SK-N-SH (cell line): ENCODE measurements at regions not wholly inside any gene's neighbourhood (a gene's known extent, or its start where the extent isn't known, plus 50 kb on each side); places are given as distances from the start of the nearest gene placed in this dataset.

ENCODE experiments used
- CTCF ChIA-PET: fragments of 300-600, 350-600 bp; formaldehyde crosslinking; extraction: SDS; loops from one replicate; lab custom pipeline; 2021; lab: Yijun Ruan, JAX
- POLR2A ChIA-PET: fragments of 350-600 bp; sonication (Branson Sonifier 250); formaldehyde crosslinking; extraction: SDS; loops from one replicate; lab custom pipeline; 2020; ENCODE audit warnings: antibody characterized with exemption, inconsistent platforms; lab: Yijun Ruan, JAX
- DNase-seq: peaks from one replicate; pipeline ENCODE4 v3.0.0; 2012
- H2AFZ ChIP-seq: fragments of 200-600 bp; sonication (generic); 2 replicates; pipeline ENCODE4 v1.8.1; 2016; ENCODE audit warnings: antibody characterized with exemption, mild to moderate bottlenecking, low read depth
- H3F3A ChIP-seq: fragments of 200-600 bp; sonication (generic); replicated peaks from 2 replicates; pipeline ENCODE3; 2016; ENCODE audit warnings: antibody characterized with exemption, mild to moderate bottlenecking; ENCODE audit not compliant: insufficient read depth
- H3K27ac ChIP-seq, 2 experiments: fragments of 200-500 bp in 1 of 2; fragments of 200-600 bp in 1 of 2; sonication (Bioruptor generic) in 1 of 2; sonication (generic), shearing (Covaris generic) in 1 of 2; 2 replicates each; pipeline versions ENCODE4 v1.5.1 to v1.6.1; 2014 to 2016; ENCODE audit warnings: low read depth in 2 of 2, inconsistent platforms in 1 of 2, low read length in 1 of 2, mild to moderate bottlenecking in 1 of 2, mixed read lengths in 1 of 2
- H3K27me3 ChIP-seq: fragments of 200-600 bp; sonication (generic), shearing (Covaris generic); 2 replicates; pipeline ENCODE4 v1.6.1; 2016; ENCODE audit warnings: mixed run types; ENCODE audit not compliant: insufficient read depth
- H3K36me3 ChIP-seq, 2 experiments: fragments of 200-500 bp in 1 of 2; fragments of 200-600 bp in 1 of 2; sonication (Bioruptor generic) in 1 of 2; sonication (generic) in 1 of 2; replicated peaks in 1 of 2; 2 replicates each; pipeline versions ENCODE3 to v1.5.1; 2014 to 2016; ENCODE audit warnings: low read length in 1 of 2, mild to moderate bottlenecking in 1 of 2; ENCODE audit not compliant: insufficient read depth in 2 of 2, control insufficient read depth in 1 of 2
- H3K4me1 ChIP-seq, 2 experiments: fragments of 200-500 bp in 1 of 2; fragments of 200-600 bp in 1 of 2; sonication (Bioruptor generic) in 1 of 2; sonication (generic), shearing (Covaris generic) in 1 of 2; 2 replicates each; pipeline versions ENCODE4 v1.5.1 to v1.6.1; 2014 to 2016; ENCODE audit warnings: low read depth in 1 of 2, low read length in 1 of 2, mixed run types in 1 of 2; ENCODE audit not compliant: insufficient read depth in 2 of 2, control insufficient read depth in 1 of 2
- H3K4me2 ChIP-seq: fragments of 200-600 bp; sonication (generic), shearing (Covaris generic); 2 replicates; pipeline ENCODE4 v1.6.1; 2017; ENCODE audit warnings: mixed run types
- H3K4me3 ChIP-seq, 2 experiments: fragments of 200-500 bp in 1 of 2; fragments of 200-600 bp in 1 of 2; sonication (Bioruptor generic) in 1 of 2; sonication (generic), shearing (Covaris generic) in 1 of 2; 2 replicates each; pipeline versions ENCODE4 v1.5.1 to v1.8.1; 2014 to 2016; ENCODE audit warnings: low read depth in 2 of 2, inconsistent platforms in 1 of 2, low read length in 1 of 2, mild to moderate bottlenecking in 1 of 2, mixed read lengths in 1 of 2, moderate library complexity in 1 of 2
- H3K79me2 ChIP-seq: fragments of 200-600 bp; sonication (generic); 2 replicates; pipeline ENCODE4 v1.8.1; 2017; ENCODE audit warnings: mild to moderate bottlenecking; ENCODE audit not compliant: insufficient read depth
- H3K9ac ChIP-seq: fragments of 200-600 bp; sonication (generic); 2 replicates; pipeline ENCODE4 v1.6.1; 2017; ENCODE audit warnings: mixed run types
- H3K9me2 ChIP-seq: fragments of 200-600 bp; sonication (generic); 2 replicates; pipeline ENCODE4 v1.6.1; 2017; ENCODE audit warnings: mixed run types
- H3K9me3 ChIP-seq: fragments of 200-600 bp; sonication (generic); 2 replicates; pipeline ENCODE4 v1.6.1; 2017; ENCODE audit warnings: mixed run types, mild to moderate bottlenecking, moderate library complexity
- H4K20me1 ChIP-seq: fragments of 200-600 bp; sonication (generic); 2 replicates; pipeline ENCODE4 v1.6.1; 2017; ENCODE audit warnings: mild to moderate bottlenecking, mixed run types; ENCODE audit not compliant: insufficient read depth
- EZH2phosphoT487 ChIP-seq: fragments of 200-600 bp; sonication (generic); IDR thresholded peaks from 2 replicates; pipeline ENCODE4 v1.6.1; 2017; ENCODE audit warnings: low read depth, mixed run types, mild to moderate bottlenecking, antibody characterized with exemption, moderate library complexity, borderline replicate concordance
- RCOR1 ChIP-seq: fragments of 150-350 bp; IDR thresholded peaks from 2 replicates; pipeline ENCODE4 v1.6.1; 2017; ENCODE audit warnings: antibody characterized with exemption, low read length
- RFX5 ChIP-seq: IDR thresholded peaks from 2 replicates; pipeline ENCODE4 v1.6.1; 2012; ENCODE audit warnings: mild to moderate bottlenecking, improper control_type of control experiment, low read length
- SIN3A ChIP-seq: IDR thresholded peaks from 2 replicates; pipeline ENCODE4 v1.6.1; 2012; ENCODE audit warnings: low read depth, mild to moderate bottlenecking, low read length, moderate library complexity, borderline replicate concordance
- WGBS: methylation state at CpG from one replicate; pipeline ENCODE4 v1.1.6; 2017; ENCODE audit warnings: low lambda C conversion rate; 5-methylcytosine and 5-hydroxymethylcytosine counted together
- TF ChIP-seq, protein P1 (sequence below): fragments of 200-600 bp; sonication (generic); IDR thresholded peaks from 2 replicates; pipeline ENCODE4 v1.6.1; 2017; ENCODE audit warnings: antibody characterized with exemption, mild to moderate bottlenecking, moderate library complexity
- TF ChIP-seq, protein P2 (sequence below): fragments of 150-350 bp; IDR thresholded peaks from 2 replicates; pipeline ENCODE4 v1.6.1; 2017; ENCODE audit warnings: antibody characterized with exemption, low read length, low read depth, borderline replicate concordance
- TF ChIP-seq, protein P3 (sequence below): fragments of 150-350 bp; IDR thresholded peaks from 2 replicates; pipeline ENCODE4 v1.6.1; 2016; ENCODE audit warnings: mild to moderate bottlenecking, low read depth, low read length
- TF ChIP-seq, protein P4 (sequence below): IDR thresholded peaks from 2 replicates; pipeline ENCODE4 v1.4.0; 2012; ENCODE audit warnings: low read depth, borderline replicate concordance
- TF ChIP-seq, protein P5 (sequence below): IDR thresholded peaks from 2 replicates; pipeline ENCODE4 v1.6.1; 2012; ENCODE audit warnings: mild to moderate bottlenecking, low read depth, low read length, moderate library complexity

DNA sequence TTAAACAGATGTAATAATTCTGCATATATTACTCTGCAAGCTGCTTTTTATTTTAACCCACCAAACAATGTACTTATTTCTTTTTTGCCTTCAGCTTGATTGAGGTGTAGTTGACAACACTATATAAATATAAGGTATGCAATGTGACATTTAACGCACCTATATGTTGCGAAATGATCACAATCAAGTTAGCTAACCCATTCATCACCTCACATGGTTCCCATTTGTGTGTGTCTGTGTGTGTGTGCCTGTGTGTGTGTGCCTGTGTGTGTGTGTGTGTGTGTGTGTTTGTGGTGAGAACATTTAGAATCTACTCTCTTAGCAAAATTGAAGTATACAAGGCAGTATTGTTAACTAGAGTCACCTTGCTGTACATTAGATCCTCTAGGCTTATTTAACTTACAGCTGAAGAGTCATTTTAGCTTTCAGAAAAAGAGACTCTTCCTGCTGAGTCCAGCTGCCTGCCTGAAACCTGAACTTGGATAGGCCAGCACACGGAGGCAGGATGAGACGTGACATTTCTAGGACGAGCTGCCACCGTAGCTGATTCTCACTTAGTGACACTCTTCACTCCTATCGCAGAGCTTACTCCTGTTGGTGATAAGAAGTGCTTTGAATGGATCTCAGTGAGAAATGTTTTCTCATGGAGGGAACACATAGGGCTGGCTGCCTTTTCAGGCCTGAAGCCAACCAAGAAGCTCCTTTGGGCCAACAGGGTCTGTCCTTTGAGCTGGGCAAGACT is 126.5 kb upstream of the RIPOR2 start:
- Histone ChIP-seq H3K4me2 (peak overlapping the region; percentile 15; the same call in 1 of the 2 replicates), H3K9ac (no peak overlapping the region), H3K36me3 (no peaks in the 10 kb centered on the region), H3K27me3 (no peaks in the 10 kb centered on the region), H2AFZ (peak overlapping the region; percentile 67; the same call in 1 of the 2 replicates), H3K4me1 (0 out of 4 replicates have a peak, but pooled peaks cover 0 to 4% of the 10 kb centered on the region in 2 experiments), H3K4me3 (no peak overlapping the region), H3F3A (peaks cover 5% of the 10 kb centered on the region), H3K27ac (peak overlapping the region in 1 of 2 experiments; percentile 75; a peak in 1 of 4 replicates), H3K9me3 (no peaks in the 10 kb centered on the region), H3K79me2 (no peaks in the 10 kb centered on the region), H3K9me2 (no peaks in the 10 kb centered on the region), H4K20me1 (no peaks in the 10 kb centered on the region)
- DNase-seq = no peak
- POLR2A ChIA-PET = no interaction called here
- WGBS = 94% methylated on average over 7 of the region's 7 CpGs
- CTCF ChIA-PET = interaction anchor here (0.7 to 4.4 kb wide), 2 partner anchors 9 to 206 kb away, joined by 4 to 25 read pairs; no protein-coding TSS in a partner anchor
- TF ChIP-seq, protein P1, sequence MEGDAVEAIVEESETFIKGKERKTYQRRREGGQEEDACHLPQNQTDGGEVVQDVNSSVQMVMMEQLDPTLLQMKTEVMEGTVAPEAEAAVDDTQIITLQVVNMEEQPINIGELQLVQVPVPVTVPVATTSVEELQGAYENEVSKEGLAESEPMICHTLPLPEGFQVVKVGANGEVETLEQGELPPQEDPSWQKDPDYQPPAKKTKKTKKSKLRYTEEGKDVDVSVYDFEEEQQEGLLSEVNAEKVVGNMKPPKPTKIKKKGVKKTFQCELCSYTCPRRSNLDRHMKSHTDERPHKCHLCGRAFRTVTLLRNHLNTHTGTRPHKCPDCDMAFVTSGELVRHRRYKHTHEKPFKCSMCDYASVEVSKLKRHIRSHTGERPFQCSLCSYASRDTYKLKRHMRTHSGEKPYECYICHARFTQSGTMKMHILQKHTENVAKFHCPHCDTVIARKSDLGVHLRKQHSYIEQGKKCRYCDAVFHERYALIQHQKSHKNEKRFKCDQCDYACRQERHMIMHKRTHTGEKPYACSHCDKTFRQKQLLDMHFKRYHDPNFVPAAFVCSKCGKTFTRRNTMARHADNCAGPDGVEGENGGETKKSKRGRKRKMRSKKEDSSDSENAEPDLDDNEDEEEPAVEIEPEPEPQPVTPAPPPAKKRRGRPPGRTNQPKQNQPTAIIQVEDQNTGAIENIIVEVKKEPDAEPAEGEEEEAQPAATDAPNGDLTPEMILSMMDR = no peak
- TF ChIP-seq SIN3A (no peak), EZH2phosphoT487 (no peak), RCOR1 (no peak), RFX5 (no peak)
- TF ChIP-seq, protein P2, sequence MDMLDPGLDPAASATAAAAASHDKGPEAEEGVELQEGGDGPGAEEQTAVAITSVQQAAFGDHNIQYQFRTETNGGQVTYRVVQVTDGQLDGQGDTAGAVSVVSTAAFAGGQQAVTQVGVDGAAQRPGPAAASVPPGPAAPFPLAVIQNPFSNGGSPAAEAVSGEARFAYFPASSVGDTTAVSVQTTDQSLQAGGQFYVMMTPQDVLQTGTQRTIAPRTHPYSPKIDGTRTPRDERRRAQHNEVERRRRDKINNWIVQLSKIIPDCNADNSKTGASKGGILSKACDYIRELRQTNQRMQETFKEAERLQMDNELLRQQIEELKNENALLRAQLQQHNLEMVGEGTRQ = no peak
- TF ChIP-seq, protein P3, sequence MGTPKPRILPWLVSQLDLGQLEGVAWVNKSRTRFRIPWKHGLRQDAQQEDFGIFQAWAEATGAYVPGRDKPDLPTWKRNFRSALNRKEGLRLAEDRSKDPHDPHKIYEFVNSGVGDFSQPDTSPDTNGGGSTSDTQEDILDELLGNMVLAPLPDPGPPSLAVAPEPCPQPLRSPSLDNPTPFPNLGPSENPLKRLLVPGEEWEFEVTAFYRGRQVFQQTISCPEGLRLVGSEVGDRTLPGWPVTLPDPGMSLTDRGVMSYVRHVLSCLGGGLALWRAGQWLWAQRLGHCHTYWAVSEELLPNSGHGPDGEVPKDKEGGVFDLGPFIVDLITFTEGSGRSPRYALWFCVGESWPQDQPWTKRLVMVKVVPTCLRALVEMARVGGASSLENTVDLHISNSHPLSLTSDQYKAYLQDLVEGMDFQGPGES = no peak
- TF ChIP-seq, protein P4, sequence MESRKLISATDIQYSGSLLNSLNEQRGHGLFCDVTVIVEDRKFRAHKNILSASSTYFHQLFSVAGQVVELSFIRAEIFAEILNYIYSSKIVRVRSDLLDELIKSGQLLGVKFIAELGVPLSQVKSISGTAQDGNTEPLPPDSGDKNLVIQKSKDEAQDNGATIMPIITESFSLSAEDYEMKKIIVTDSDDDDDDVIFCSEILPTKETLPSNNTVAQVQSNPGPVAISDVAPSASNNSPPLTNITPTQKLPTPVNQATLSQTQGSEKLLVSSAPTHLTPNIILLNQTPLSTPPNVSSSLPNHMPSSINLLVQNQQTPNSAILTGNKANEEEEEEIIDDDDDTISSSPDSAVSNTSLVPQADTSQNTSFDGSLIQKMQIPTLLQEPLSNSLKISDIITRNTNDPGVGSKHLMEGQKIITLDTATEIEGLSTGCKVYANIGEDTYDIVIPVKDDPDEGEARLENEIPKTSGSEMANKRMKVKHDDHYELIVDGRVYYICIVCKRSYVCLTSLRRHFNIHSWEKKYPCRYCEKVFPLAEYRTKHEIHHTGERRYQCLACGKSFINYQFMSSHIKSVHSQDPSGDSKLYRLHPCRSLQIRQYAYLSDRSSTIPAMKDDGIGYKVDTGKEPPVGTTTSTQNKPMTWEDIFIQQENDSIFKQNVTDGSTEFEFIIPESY = no peak
- TF ChIP-seq, protein P5, sequence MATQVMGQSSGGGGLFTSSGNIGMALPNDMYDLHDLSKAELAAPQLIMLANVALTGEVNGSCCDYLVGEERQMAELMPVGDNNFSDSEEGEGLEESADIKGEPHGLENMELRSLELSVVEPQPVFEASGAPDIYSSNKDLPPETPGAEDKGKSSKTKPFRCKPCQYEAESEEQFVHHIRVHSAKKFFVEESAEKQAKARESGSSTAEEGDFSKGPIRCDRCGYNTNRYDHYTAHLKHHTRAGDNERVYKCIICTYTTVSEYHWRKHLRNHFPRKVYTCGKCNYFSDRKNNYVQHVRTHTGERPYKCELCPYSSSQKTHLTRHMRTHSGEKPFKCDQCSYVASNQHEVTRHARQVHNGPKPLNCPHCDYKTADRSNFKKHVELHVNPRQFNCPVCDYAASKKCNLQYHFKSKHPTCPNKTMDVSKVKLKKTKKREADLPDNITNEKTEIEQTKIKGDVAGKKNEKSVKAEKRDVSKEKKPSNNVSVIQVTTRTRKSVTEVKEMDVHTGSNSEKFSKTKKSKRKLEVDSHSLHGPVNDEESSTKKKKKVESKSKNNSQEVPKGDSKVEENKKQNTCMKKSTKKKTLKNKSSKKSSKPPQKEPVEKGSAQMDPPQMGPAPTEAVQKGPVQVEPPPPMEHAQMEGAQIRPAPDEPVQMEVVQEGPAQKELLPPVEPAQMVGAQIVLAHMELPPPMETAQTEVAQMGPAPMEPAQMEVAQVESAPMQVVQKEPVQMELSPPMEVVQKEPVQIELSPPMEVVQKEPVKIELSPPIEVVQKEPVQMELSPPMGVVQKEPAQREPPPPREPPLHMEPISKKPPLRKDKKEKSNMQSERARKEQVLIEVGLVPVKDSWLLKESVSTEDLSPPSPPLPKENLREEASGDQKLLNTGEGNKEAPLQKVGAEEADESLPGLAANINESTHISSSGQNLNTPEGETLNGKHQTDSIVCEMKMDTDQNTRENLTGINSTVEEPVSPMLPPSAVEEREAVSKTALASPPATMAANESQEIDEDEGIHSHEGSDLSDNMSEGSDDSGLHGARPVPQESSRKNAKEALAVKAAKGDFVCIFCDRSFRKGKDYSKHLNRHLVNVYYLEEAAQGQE = no peak
